Neural cell (in vitro differentiated cells): ENCODE measurements at regions not wholly inside any gene's neighbourhood (a gene's known extent, or its start where the extent isn't known, plus 50 kb on each side); places are given as distances from the start of the nearest gene placed in this dataset.

ENCODE experiments used
- H2AFZ ChIP-seq: fragments of 200-600, 300-800 bp; sonication (generic), shearing (Covaris generic); 2 replicates; pipeline ENCODE4 v1.6.0; 2014; ENCODE audit warnings: low read depth, mild to moderate bottlenecking, antibody characterized with exemption, low read length, moderate library complexity
- H3F3A ChIP-seq: fragments of 200-600 bp; shearing (Covaris generic); 2 replicates; pipeline ENCODE4 v1.6.1; 2016; ENCODE audit warnings: mild to moderate bottlenecking, moderate library complexity, mixed read lengths, antibody characterized with exemption, low read length; ENCODE audit not compliant: insufficient read depth, poor library complexity, severe bottlenecking
- H3K27ac ChIP-seq: fragments of 200-600, 300-800 bp; sonication (generic), shearing (Covaris generic); 2 replicates; pipeline ENCODE4 v1.5.1; 2014; ENCODE audit warnings: mild to moderate bottlenecking, low read length, moderate library complexity
- H3K27me3 ChIP-seq: fragments of 300-800, 200-600 bp; sonication (generic), shearing (Covaris generic); 2 replicates; pipeline ENCODE4 v1.6.0; 2014; ENCODE audit warnings: mild to moderate bottlenecking, low read depth, low read length, moderate library complexity; ENCODE audit not compliant: insufficient read depth
- H3K36me3 ChIP-seq: fragments of 300-800, 200-600 bp; sonication (generic), shearing (Covaris generic); 2 replicates; pipeline ENCODE4 v1.5.1; 2014; ENCODE audit warnings: mild to moderate bottlenecking, antibody characterized with exemption, low read length, moderate library complexity; ENCODE audit not compliant: insufficient read depth
- H3K4me2 ChIP-seq: fragments of 300-800, 200-600 bp; sonication (generic), shearing (Covaris generic); 2 replicates; pipeline ENCODE4 v1.6.0; 2014; ENCODE audit warnings: mild to moderate bottlenecking, low read length
- H3K4me3 ChIP-seq: fragments of 300-800, 200-600 bp; sonication (generic), shearing (Covaris generic); 2 replicates; pipeline ENCODE4 v1.5.1; 2014; ENCODE audit warnings: mild to moderate bottlenecking, low read length, moderate library complexity
- H3K79me2 ChIP-seq: fragments of 200-600 bp; shearing (Covaris generic); replicated peaks from 2 replicates; pipeline ENCODE4 v1.6.0; 2014; ENCODE audit warnings: mild to moderate bottlenecking, low read length, moderate library complexity; ENCODE audit not compliant: insufficient read depth
- H3K9ac ChIP-seq: fragments of 300-800, 200-600 bp; sonication (generic), shearing (Covaris generic); 2 replicates; pipeline ENCODE4 v1.6.1; 2016; ENCODE audit warnings: mild to moderate bottlenecking, low read length, mixed read lengths
- H3K9me2 ChIP-seq: fragments of 200-600 bp; shearing (Covaris generic); 2 replicates; pipeline ENCODE4 v1.6.1; 2016; ENCODE audit warnings: mild to moderate bottlenecking, low read length, mixed read lengths; ENCODE audit not compliant: insufficient read depth
- H3K9me3 ChIP-seq: fragments of 200-600, 300-800 bp; sonication (generic), shearing (Covaris generic); 2 replicates; pipeline ENCODE4 v1.6.1; 2016; ENCODE audit warnings: mild to moderate bottlenecking, mixed run types, low read length, moderate library complexity, mixed read lengths
- H4K20me1 ChIP-seq: fragments of 200-600 bp; shearing (Covaris generic); 2 replicates; pipeline ENCODE4 v1.6.1; 2016; ENCODE audit warnings: mild to moderate bottlenecking, mixed run types; ENCODE audit not compliant: insufficient read depth
- CTCF ChIP-seq: fragments of 450-650 bp; IDR thresholded peaks from 2 replicates; pipeline ENCODE4 v1.5.1; 2014; ENCODE audit warnings: antibody characterized with exemption, mild to moderate bottlenecking, moderate library complexity; ENCODE audit not compliant: poor library complexity, severe bottlenecking
- EP300 ChIP-seq: fragments of 450-650 bp; conservative IDR thresholded peaks from 2 replicates; pipeline ENCODE4 v1.6.1; 2014; ENCODE audit warnings: antibody characterized with exemption, mild to moderate bottlenecking, moderate library complexity; ENCODE audit not compliant: poor library complexity, severe bottlenecking
- EZH2 ChIP-seq: fragments of 200-600, 300-800 bp; shearing (Covaris generic), sonication (generic); IDR thresholded peaks from 2 replicates; pipeline ENCODE4 v1.6.1; 2014; ENCODE audit warnings: antibody characterized with exemption, low read length, borderline replicate concordance, mild to moderate bottlenecking; ENCODE audit not compliant: insufficient read depth, poor library complexity, severe bottlenecking
- MXI1 ChIP-seq: fragments of 450-650 bp; conservative IDR thresholded peaks from 2 replicates; pipeline ENCODE4 v1.6.1; 2014; ENCODE audit warnings: antibody characterized with exemption, mild to moderate bottlenecking; ENCODE audit not compliant: poor library complexity, severe bottlenecking
- POLR2AphosphoS5 ChIP-seq: IDR thresholded peaks from 2 replicates; pipeline ENCODE4 v1.6.1; 2012
- RAD21 ChIP-seq: fragments of 450-650 bp; conservative IDR thresholded peaks from 2 replicates; pipeline ENCODE4 v1.6.1; 2014; ENCODE audit warnings: antibody characterized with exemption, mild to moderate bottlenecking, moderate library complexity
- SMC3 ChIP-seq: fragments of 450-650 bp; conservative IDR thresholded peaks from 2 replicates; pipeline ENCODE4 v1.6.1; 2014; ENCODE audit warnings: antibody characterized with exemption, mild to moderate bottlenecking, moderate library complexity; ENCODE audit not compliant: poor library complexity
- TAF1 ChIP-seq: IDR thresholded peaks from 2 replicates; pipeline ENCODE4 v1.6.1; 2012; ENCODE audit warnings: low read depth
- TF ChIP-seq, protein P1 (sequence below): IDR thresholded peaks from 2 replicates; pipeline ENCODE4 v1.6.1; 2012; ENCODE audit warnings: borderline replicate concordance

DNA sequence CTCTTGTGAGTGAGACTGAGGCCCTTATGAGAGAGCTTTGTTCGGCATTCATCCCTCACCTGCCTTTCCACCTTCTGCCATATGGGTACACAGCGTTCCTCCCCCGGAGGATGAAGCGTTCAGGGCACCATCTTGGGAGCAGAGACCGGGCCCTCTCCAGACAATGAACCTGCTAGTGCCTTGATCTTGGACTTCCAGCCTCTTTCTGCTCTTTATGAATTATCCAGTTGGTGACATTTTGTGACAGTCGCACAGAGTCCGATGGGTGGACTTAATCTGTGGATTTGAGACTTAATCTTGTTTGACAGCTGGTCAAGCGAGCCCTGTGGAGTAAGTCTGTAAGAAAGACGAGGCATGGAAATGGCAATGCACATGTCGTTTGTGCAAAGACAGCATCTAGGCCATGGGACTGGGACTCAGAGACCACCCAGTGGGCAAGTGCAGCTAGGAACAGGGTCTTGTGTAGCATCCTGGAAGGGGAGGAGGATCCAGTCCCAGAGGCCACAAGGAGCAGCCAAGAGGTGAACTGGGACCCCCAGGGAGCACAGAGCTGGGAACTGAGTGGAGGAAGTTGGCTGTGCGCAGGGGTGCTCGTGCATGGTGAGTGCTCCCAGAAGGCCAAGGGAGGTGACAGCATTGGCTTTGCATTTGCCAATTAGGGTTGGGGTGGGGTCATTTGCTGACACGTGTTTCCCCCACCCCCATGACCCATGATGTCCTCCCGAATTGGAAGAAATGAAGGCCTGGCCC lies 69.5 kb upstream of the HDAC4 start:
- Histone ChIP-seq H3F3A (no peaks in the 10 kb centered on the region), H3K36me3 (no peaks in the 10 kb centered on the region), H3K27me3 (no peaks in the 10 kb centered on the region), H3K9me3 (no peaks in the 10 kb centered on the region), H3K4me3 (no peak overlapping the region), H3K9ac (no peak overlapping the region), H3K9me2 (no peaks in the 10 kb centered on the region), H4K20me1 (no peaks in the 10 kb centered on the region), H3K4me2 (no peak overlapping the region), H3K27ac (no peak overlapping the region), H2AFZ (no peak overlapping the region), H3K79me2 (no peaks in the 10 kb centered on the region)
- TF ChIP-seq MXI1, result no peak
- TF ChIP-seq POLR2AphosphoS5, result no peak
- TF ChIP-seq RAD21, result no peak
- no peak for TF ChIP-seq EZH2
- TF ChIP-seq EP300, result no peak
- no peak for TF ChIP-seq TAF1
- TF ChIP-seq CTCF, result no peak
- TF ChIP-seq SMC3, result no peak
- TF ChIP-seq, protein P1, sequence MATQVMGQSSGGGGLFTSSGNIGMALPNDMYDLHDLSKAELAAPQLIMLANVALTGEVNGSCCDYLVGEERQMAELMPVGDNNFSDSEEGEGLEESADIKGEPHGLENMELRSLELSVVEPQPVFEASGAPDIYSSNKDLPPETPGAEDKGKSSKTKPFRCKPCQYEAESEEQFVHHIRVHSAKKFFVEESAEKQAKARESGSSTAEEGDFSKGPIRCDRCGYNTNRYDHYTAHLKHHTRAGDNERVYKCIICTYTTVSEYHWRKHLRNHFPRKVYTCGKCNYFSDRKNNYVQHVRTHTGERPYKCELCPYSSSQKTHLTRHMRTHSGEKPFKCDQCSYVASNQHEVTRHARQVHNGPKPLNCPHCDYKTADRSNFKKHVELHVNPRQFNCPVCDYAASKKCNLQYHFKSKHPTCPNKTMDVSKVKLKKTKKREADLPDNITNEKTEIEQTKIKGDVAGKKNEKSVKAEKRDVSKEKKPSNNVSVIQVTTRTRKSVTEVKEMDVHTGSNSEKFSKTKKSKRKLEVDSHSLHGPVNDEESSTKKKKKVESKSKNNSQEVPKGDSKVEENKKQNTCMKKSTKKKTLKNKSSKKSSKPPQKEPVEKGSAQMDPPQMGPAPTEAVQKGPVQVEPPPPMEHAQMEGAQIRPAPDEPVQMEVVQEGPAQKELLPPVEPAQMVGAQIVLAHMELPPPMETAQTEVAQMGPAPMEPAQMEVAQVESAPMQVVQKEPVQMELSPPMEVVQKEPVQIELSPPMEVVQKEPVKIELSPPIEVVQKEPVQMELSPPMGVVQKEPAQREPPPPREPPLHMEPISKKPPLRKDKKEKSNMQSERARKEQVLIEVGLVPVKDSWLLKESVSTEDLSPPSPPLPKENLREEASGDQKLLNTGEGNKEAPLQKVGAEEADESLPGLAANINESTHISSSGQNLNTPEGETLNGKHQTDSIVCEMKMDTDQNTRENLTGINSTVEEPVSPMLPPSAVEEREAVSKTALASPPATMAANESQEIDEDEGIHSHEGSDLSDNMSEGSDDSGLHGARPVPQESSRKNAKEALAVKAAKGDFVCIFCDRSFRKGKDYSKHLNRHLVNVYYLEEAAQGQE, result no peak

GRCh38 chr2:239469106-239469960 lies 68.5 kb upstream of the HDAC4 start:
- H3K79me2 ChIP-seq, result no peaks in the 10 kb centered on the region
- no peaks in the 10 kb centered on the region for H4K20me1 ChIP-seq
- no peak overlapping the region for H2AFZ ChIP-seq
- no peaks in the 10 kb centered on the region for H3F3A ChIP-seq
- no peaks in the 10 kb centered on the region for H3K27me3 ChIP-seq
- no peak overlapping the region for H3K4me2 ChIP-seq
- no peaks in the 10 kb centered on the region for H3K9me3 ChIP-seq
- no peaks in the 10 kb centered on the region for H3K36me3 ChIP-seq
- H3K9ac ChIP-seq, result no peak overlapping the region
- no peaks in the 10 kb centered on the region for H3K9me2 ChIP-seq
- no peak overlapping the region for H3K4me3 ChIP-seq
- H3K27ac ChIP-seq, result no peak overlapping the region
- TF ChIP-seq EZH2 (no peak), POLR2AphosphoS5 (no peak), RAD21 (no peak), EP300 (no peak), CTCF (no peak), MXI1 (no peak), TAF1 (no peak), SMC3 (no peak)
- TF ChIP-seq, protein P1, result no peak
